WTC11 (cell line): ENCODE measurements at regions not wholly inside any gene's neighbourhood (a gene's known extent, or its start where the extent isn't known, plus 50 kb on each side); places are given as distances from the start of the nearest gene placed in this dataset.

Source experiments
- ATAC-seq: fragments of 200-7000 bp; cut with Tn5 transposase; 2 replicates; pipeline ENCODE4 v1.10.0; 2021; ENCODE audit warnings: mild to moderate bottlenecking, moderate library complexity
- CTCF ChIA-PET: fragments of 300-600 bp; sonication (Branson Sonifier 250); formaldehyde crosslinking; loops from one replicate; lab custom pipeline; 2021; ENCODE audit warnings: antibody characterized with exemption; lab: Charles Lee
- POLR2A ChIA-PET: fragments of 350-600 bp; sonication (Branson Sonifier 250); formaldehyde crosslinking; loops from one replicate; lab custom pipeline; 2021; ENCODE audit warnings: antibody characterized with exemption; lab: Charles Lee
- DNase-seq: peaks from one replicate; pipeline ENCODE4 v3.0.0; 2021; ENCODE audit warnings: low spot score
- H3K27ac Mint-ChIP-seq: 2 replicates; pipeline ENCODE4 v1.8.0; 2021; ENCODE audit warnings: mixed read lengths
- H3K27me3 Mint-ChIP-seq: 2 replicates; pipeline ENCODE4 v1.8.0; 2021; ENCODE audit warnings: low read depth, mild to moderate bottlenecking, moderate library complexity, mixed read lengths
- H3K36me3 Mint-ChIP-seq: 2 replicates; pipeline ENCODE4 v1.8.0; 2021; ENCODE audit warnings: mixed read lengths
- H3K4me1 Mint-ChIP-seq: 2 replicates; pipeline ENCODE4 v1.8.0; 2022; ENCODE audit warnings: mixed read lengths
- H3K4me3 Mint-ChIP-seq: 2 replicates; pipeline ENCODE4 v1.8.0; 2021; ENCODE audit warnings: mild to moderate bottlenecking, moderate library complexity, mixed read lengths
- H3K9me3 Mint-ChIP-seq: 2 replicates; pipeline ENCODE4 v1.8.0; 2021; ENCODE audit warnings: mixed read lengths
- ATF3 ChIP-seq: sonication (generic); formaldehyde crosslinking; conservative IDR thresholded peaks from 2 replicates; pipeline ENCODE4 v1.8.1; 2022; ENCODE audit warnings: mild to moderate bottlenecking, missing genetic modification reagents
- CREM ChIP-seq: sonication (generic); formaldehyde crosslinking; IDR thresholded peaks from 2 replicates; pipeline ENCODE4 v1.8.1; 2022; ENCODE audit warnings: mild to moderate bottlenecking, missing genetic modification reagents, moderate library complexity
- CTCF ChIP-seq: fragments of 200-600 bp; IDR thresholded peaks from 2 replicates; pipeline ENCODE4 v1.8.0; 2022; ENCODE audit warnings: antibody characterized with exemption
- E2F4 ChIP-seq: sonication (generic); formaldehyde crosslinking; IDR thresholded peaks from 2 replicates; pipeline ENCODE4 v1.8.1; 2022; ENCODE audit warnings: low read depth, mild to moderate bottlenecking, moderate library complexity, missing genetic modification reagents, borderline replicate concordance
- E2F5 ChIP-seq: sonication (generic); formaldehyde crosslinking; IDR thresholded peaks from 2 replicates; pipeline ENCODE4 v1.8.1; 2022; ENCODE audit warnings: mild to moderate bottlenecking, moderate library complexity, missing genetic modification reagents
- ESRRA ChIP-seq: sonication (generic); formaldehyde crosslinking; IDR thresholded peaks from 2 replicates; pipeline ENCODE4 v1.8.1; 2022; ENCODE audit warnings: mild to moderate bottlenecking, missing genetic modification reagents, borderline replicate concordance
- ETV6 ChIP-seq: sonication (generic); formaldehyde crosslinking; IDR thresholded peaks from 2 replicates; pipeline ENCODE4 v1.8.1; 2022; ENCODE audit warnings: mild to moderate bottlenecking, missing genetic modification reagents
- HMGXB4 ChIP-seq: sonication (generic); formaldehyde crosslinking; IDR thresholded peaks from 2 replicates; pipeline ENCODE4 v1.8.1; 2023; ENCODE audit warnings: mild to moderate bottlenecking, moderate library complexity, missing genetic modification reagents
- JUN ChIP-seq: sonication (generic); formaldehyde crosslinking; IDR thresholded peaks from 2 replicates; pipeline ENCODE4 v1.8.0; 2023; ENCODE audit warnings: mild to moderate bottlenecking, missing genetic modification reagents
- MAX ChIP-seq: sonication (generic); formaldehyde crosslinking; IDR thresholded peaks from 2 replicates; pipeline ENCODE4 v1.8.0; 2022; ENCODE audit warnings: mild to moderate bottlenecking, missing genetic modification reagents
- NFE2L1 ChIP-seq: sonication (generic); formaldehyde crosslinking; IDR thresholded peaks from 2 replicates; pipeline ENCODE4 v1.8.1; 2023; ENCODE audit warnings: missing genetic modification reagents
- NR2C2 ChIP-seq: sonication (generic); formaldehyde crosslinking; IDR thresholded peaks from 2 replicates; pipeline ENCODE4 v1.8.0; 2022; ENCODE audit warnings: mild to moderate bottlenecking, missing genetic modification reagents
- PREB ChIP-seq: sonication (generic); formaldehyde crosslinking; IDR thresholded peaks from 2 replicates; pipeline ENCODE4 v1.8.1; 2022; ENCODE audit warnings: mild to moderate bottlenecking, missing genetic modification reagents, moderate library complexity, borderline replicate concordance
- RELA ChIP-seq: sonication (generic); formaldehyde crosslinking; IDR thresholded peaks from 2 replicates; pipeline ENCODE4 v1.8.1; 2022; ENCODE audit warnings: missing genetic modification reagents, mild to moderate bottlenecking, borderline replicate concordance
- SMAD3 ChIP-seq: sonication (generic); formaldehyde crosslinking; IDR thresholded peaks from 2 replicates; pipeline ENCODE4 v1.8.0; 2022; ENCODE audit warnings: missing genetic modification reagents, mild to moderate bottlenecking, borderline replicate concordance
- TCF7 ChIP-seq: sonication (generic); formaldehyde crosslinking; IDR thresholded peaks from 2 replicates; pipeline ENCODE4 v1.8.0; 2022; ENCODE audit warnings: mild to moderate bottlenecking, low read depth, missing genetic modification reagents, moderate library complexity
- TEAD4 ChIP-seq: sonication (generic); formaldehyde crosslinking; IDR thresholded peaks from 2 replicates; pipeline ENCODE4 v1.8.0; 2022; ENCODE audit warnings: mild to moderate bottlenecking, missing genetic modification reagents
- USF2 ChIP-seq: sonication (generic); formaldehyde crosslinking; IDR thresholded peaks from 2 replicates; pipeline ENCODE4 v1.8.1; 2023; ENCODE audit warnings: mild to moderate bottlenecking, missing genetic modification reagents, moderate library complexity
- ZNF219 ChIP-seq: sonication (generic); formaldehyde crosslinking; IDR thresholded peaks from 2 replicates; pipeline ENCODE4 v1.8.0; 2023; ENCODE audit warnings: missing genetic modification reagents, mild to moderate bottlenecking, borderline replicate concordance
- ZNF281 ChIP-seq: sonication (generic); formaldehyde crosslinking; IDR thresholded peaks from 2 replicates; pipeline ENCODE4 v1.8.0; 2023; ENCODE audit warnings: mild to moderate bottlenecking, missing genetic modification reagents
- ZNF317 ChIP-seq: sonication (generic); formaldehyde crosslinking; IDR thresholded peaks from 2 replicates; pipeline ENCODE4 v1.8.1; 2023; ENCODE audit warnings: low read depth, mild to moderate bottlenecking, moderate library complexity, missing genetic modification reagents, borderline replicate concordance
- ZNF671 ChIP-seq: fragments of 250-450 bp; sonication (Bioruptor Pico); IDR thresholded peaks from 2 replicates; pipeline ENCODE4 v1.8.0; 2021; ENCODE audit warnings: mild to moderate bottlenecking

- Mint-ChIP-seq H3K4me1 (peaks cover 8% of the 10 kb centered on the region), H3K27me3 (no peaks in the 10 kb centered on the region), H3K36me3 (no peaks in the 10 kb centered on the region), H3K27ac (no peak overlapping the region), H3K4me3 (no peak overlapping the region), H3K9me3 (peaks cover 4% of the 10 kb centered on the region; the same call in 1 of the 2 replicates)
- ChIA-PET POLR2A (no interaction called here), CTCF (no interaction called here)
- ATAC-seq (no peak), DNase-seq (no peak)
- no peak for TF ChIP-seq PREB (CRISPR knock-in tag)
- TF ChIP-seq JUN (CRISPR knock-in tag) = no peak
- TF ChIP-seq, all 79 proteins: peak for 0
These were observed 226.8 kb upstream of the SGK1 start for GRCh38 chr6:134544737-134545136.

GRCh38 chr6:134543128-134543527, 225.2 kb upstream of the SGK1 start:
- ChIA-PET POLR2A (no interaction called here), CTCF (no interaction called here)
- Mint-ChIP-seq H3K4me1 (peaks cover 9% of the 10 kb centered on the region), H3K9me3 (peaks cover 4% of the 10 kb centered on the region; the same call in 1 of the 2 replicates), H3K27me3 (no peaks in the 10 kb centered on the region), H3K36me3 (no peaks in the 10 kb centered on the region), H3K4me3 (no peak overlapping the region), H3K27ac (no peak overlapping the region)
- DNase-seq = no peak
- no peak for TF ChIP-seq ATF3 (CRISPR knock-in tag)
- TF ChIP-seq ETV6 (CRISPR knock-in tag) = no peak
- TF ChIP-seq ESRRA (CRISPR knock-in tag) = no peak
- TF ChIP-seq ZNF281 (CRISPR knock-in tag) = no peak
- no peak for TF ChIP-seq JUN (CRISPR knock-in tag)
- no peak for TF ChIP-seq TCF7 (CRISPR knock-in tag)
- TF ChIP-seq MAX (CRISPR knock-in tag) = no peak
- no peak for TF ChIP-seq E2F5 (CRISPR knock-in tag)
- TF ChIP-seq ZNF317 (CRISPR knock-in tag) = no peak
- TF ChIP-seq CTCF = no peak
- TF ChIP-seq HMGXB4 (CRISPR knock-in tag) = no peak
- no peak for ATAC-seq

- no peaks in the 10 kb centered on the region for H3K9me3 Mint-ChIP-seq
- no peak for DNase-seq
- CTCF ChIA-PET = no interaction called here
- no peak overlapping the region for H3K27ac Mint-ChIP-seq
- H3K27me3 Mint-ChIP-seq = no peaks in the 10 kb centered on the region
- H3K4me3 Mint-ChIP-seq = no peak overlapping the region
- H3K36me3 Mint-ChIP-seq = no peaks in the 10 kb centered on the region
- peaks cover 9% of the 10 kb centered on the region for H3K4me1 Mint-ChIP-seq
- POLR2A ChIA-PET = no interaction called here
- ATAC-seq = no peak
- TF ChIP-seq NR2C2 (CRISPR knock-in tag) (no peak), E2F4 (no peak), CREM (CRISPR knock-in tag) (no peak), ZNF671 (CRISPR knock-in tag) (no peak), RELA (CRISPR knock-in tag) (no peak), USF2 (CRISPR knock-in tag) (no peak), NFE2L1 (CRISPR knock-in tag) (no peak), TEAD4 (CRISPR knock-in tag) (no peak), SMAD3 (CRISPR knock-in tag) (no peak), ZNF219 (CRISPR knock-in tag) (no peak)
These were observed 223.1 kb upstream of the SGK1 start for GRCh38 chr6:134541001-134541400.
